K562 (cell line): ENCODE measurements at regions not wholly inside any gene's neighbourhood (a gene's known extent, or its start where the extent isn't known, plus 50 kb on each side); places are given as distances from the start of the nearest gene placed in this dataset.

Experiments
- CEBPG ChIP-seq, 3 experiments: fragments of 200-800 bp in 1 of 3; sonication (Bioruptor generic) in 1 of 3; sonication (generic) in 1 of 3; formaldehyde crosslinking in 1 of 3; IDR thresholded peaks in 2 of 3; conservative IDR thresholded peaks in 1 of 3; 2 replicates each; pipeline versions ENCODE4 v1.6.1 to v1.8.0; 2016 to 2022; ENCODE audit warnings: missing compliant biosample characterization in 2 of 3, missing genetic modification characterization in 2 of 3, mild to moderate bottlenecking in 1 of 3, missing genetic modification reagents in 1 of 3
- COPS2 ChIP-seq: fragments of 450-650 bp; conservative IDR thresholded peaks from 2 replicates; pipeline ENCODE4 v1.6.1; 2016; ENCODE audit warnings: mild to moderate bottlenecking, moderate library complexity
- CTCF ChIP-seq, 3 experiments: IDR thresholded peaks in 2 of 3; conservative IDR thresholded peaks in 1 of 3; 2 replicates each; pipeline ENCODE4 v1.5.1; 2011 to 2012; ENCODE audit warnings: low read length in 3 of 3, mild to moderate bottlenecking in 3 of 3, control low read depth in 2 of 3, improper control_type of control experiment in 1 of 3, inconsistent platforms in 1 of 3, low read depth in 1 of 3, mixed read lengths in 1 of 3, moderate library complexity in 1 of 3; ENCODE audit not compliant: insufficient read depth in 2 of 3
- SIN3A ChIP-seq, 2 experiments: fragments of 150-350 bp in 1 of 2; IDR thresholded peaks; 2 replicates each; pipeline ENCODE4 v1.6.1; 2011 to 2016; ENCODE audit warnings: borderline replicate concordance in 2 of 2, low read depth in 2 of 2, low read length in 2 of 2, mild to moderate bottlenecking in 2 of 2, moderate library complexity in 2 of 2; ENCODE audit not compliant: control insufficient read depth in 1 of 2

GRCh38 chr9:106712279-106712678 lies 150.7 kb upstream of the ZNF462 start:
- no peak for TF ChIP-seq CTCF (IDR thresholded peaks at IDR 0.05 in 2 of 3, conservative IDR thresholded peaks at IDR 0.05 in 1 of 3; ENCODE audit: insufficient read depth in 2 of 3, low read depth in 1 of 3, low read length in 3 of 3)
- no peak for TF ChIP-seq CEBPG (CRISPR knock-in tag; IDR thresholded peaks at IDR 0.05)
- no peak for TF ChIP-seq CEBPG (tag; conservative IDR thresholded peaks at IDR 0.05 in 1 of 2, IDR thresholded peaks at IDR 0.05 in 1 of 2)
- no peak for TF ChIP-seq SIN3A (IDR thresholded peaks at IDR 0.05; ENCODE audit: borderline replicate concordance in 2 of 2, control insufficient read depth in 1 of 2, low read depth in 2 of 2, low read length in 2 of 2)
- no peak for TF ChIP-seq COPS2
